Fibroblast of the conjunctiva (primary cell): ENCODE measurements at regions not wholly inside any gene's neighbourhood (a gene's known extent, or its start where the extent isn't known, plus 50 kb on each side); places are given as distances from the start of the nearest gene placed in this dataset.

Experiments
- DNase-seq: peaks from one replicate; pipeline ENCODE4 v3.0.0-alpha.2; 2010; ENCODE audit warnings: low read depth

DNA sequence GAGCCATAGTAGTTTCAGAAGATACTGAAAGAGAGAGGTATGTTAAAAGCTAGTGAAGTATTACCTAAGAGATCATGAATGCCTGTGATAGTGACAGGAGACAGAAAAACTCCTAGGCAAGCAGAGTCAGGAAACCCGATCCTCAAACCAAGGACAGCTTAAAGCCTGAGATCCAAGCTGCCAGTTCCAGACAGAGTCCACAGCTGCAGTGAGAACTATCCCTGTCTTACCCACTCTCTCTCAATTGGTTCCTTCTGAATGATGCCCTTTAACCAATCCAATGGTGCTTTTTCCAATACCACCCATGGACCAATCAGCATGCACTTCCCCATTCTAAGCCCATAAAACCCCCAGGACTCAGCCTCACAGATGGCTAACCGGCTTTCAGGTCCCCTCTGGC, 90.4 kb upstream of the PCDH10 start:
- DNase-seq: no peak

DNA sequence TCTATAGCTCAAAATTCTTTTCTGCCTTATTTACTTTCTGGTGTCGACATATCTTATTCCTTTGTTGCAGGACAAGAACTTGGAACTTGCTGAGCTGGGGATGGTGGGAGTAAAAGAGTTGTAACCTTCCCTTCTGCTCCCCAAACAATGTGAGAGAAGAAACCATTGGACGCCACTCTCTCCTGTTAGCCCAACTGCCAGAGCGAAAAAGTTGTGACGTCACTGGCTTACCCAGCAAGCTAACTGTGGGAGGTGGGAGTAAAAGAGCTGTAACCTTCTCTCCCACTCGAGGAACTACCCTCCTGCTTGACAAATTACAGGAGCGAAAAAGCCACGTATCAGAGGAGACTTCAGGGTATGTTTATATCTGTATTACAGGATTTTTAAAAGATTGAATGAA, 90.0 kb upstream of the PCDH10 start:
- no peak for DNase-seq

- no peak for DNase-seq
Observed at GRCh38 chr4:133062851-133063250, 86.2 kb upstream of the PCDH10 start.

GRCh38 chr4:133068083-133068482, 81.0 kb upstream of the PCDH10 start:
- no peak for DNase-seq

- DNase-seq: no peak
Observed at GRCh38 chr4:133081246-133081645, 67.8 kb upstream of the PCDH10 start.

DNA sequence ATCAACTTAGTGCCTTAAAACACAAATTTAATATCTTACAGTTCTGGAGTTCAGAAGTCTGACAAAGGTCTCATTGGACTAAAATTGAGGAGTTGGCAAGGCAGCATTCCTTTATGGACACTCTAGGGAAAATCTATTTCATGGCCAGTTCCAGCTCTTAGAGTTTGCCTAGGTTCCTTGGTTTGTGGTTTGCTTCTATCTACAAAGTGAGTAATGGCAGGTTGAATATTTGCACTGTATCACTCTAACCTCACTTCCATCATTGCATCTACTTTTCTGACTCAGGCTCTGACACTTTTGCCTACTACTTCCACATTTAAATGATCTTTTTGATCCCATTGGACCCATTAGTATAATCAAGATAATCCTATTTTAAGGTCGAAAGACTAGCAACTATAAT, 64.7 kb upstream of the PCDH10 start:
- DNase-seq: no peak

- DNase-seq: no peak
Observed at GRCh38 chr4:133095591-133095990, 53.5 kb upstream of the PCDH10 start.

DNA sequence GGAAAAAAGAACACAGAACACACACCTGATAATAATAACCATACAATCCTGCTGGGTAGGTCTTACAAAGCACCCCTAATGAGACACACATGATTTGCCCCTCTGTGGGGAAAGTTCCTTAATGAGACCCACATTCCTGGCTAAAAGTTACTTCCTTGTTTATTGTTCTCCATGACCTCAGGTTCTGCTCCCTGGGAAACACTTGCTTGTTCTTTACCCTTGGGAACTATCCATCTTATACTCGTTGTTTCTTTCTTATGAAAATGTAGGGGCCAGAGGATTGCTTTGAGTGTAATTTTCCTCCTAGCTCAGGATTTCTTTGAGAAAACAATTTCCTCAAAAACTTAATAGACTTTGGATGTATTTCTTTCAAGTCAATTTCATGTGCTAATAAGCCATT, 52.1 kb upstream of the PCDH10 start:
- DNase-seq: no peak
